Thoracic aorta (tissue), 2 donors: ENCODE measurements at regions not wholly inside any gene's neighbourhood (a gene's known extent, or its start where the extent isn't known, plus 50 kb on each side); places are given as distances from the start of the nearest gene placed in this dataset.
A peak's percentile ranks its signal among the peaks of the same experiment; 100 is the strongest.

Experiments used
- ATAC-seq: fragments of 150-250 bp; one replicate; pipeline ENCODE4 v1.8.0; 2017; ENCODE audit warnings: low read depth; ENCODE audit not compliant: insufficient number of reproducible peaks, low FRiP score
- DNase-seq: peaks from one replicate; pipeline ENCODE4 v3.0.0-alpha.2; 2020; ENCODE audit warnings: low spot score
- H3K27ac ChIP-seq, 2 donors: fragments of 200-600 bp; sonication (generic); 1 replicate in 1 of 2; 2 replicates in 1 of 2; pipeline ENCODE4 v1.5.1; 2016; ENCODE audit warnings: mild to moderate bottlenecking in 2 of 2, moderate library complexity in 2 of 2
- H3K27me3 ChIP-seq: fragments of 200-600 bp; sonication (generic); replicated peaks from 2 replicates; pipeline ENCODE4 v1.6.0; 2016; ENCODE audit warnings: mild to moderate bottlenecking; ENCODE audit not compliant: insufficient read depth
- H3K36me3 ChIP-seq: fragments of 200-600 bp; sonication (generic); one replicate; pipeline ENCODE4 v1.5.1; 2016
- H3K4me1 ChIP-seq, 2 donors: fragments of 200-600 bp; sonication (generic); 1 replicate in 1 of 2; 2 replicates in 1 of 2; pipeline versions ENCODE4 v1.5.1 to v1.6.0; 2016; ENCODE audit warnings: low read depth in 2 of 2, mild to moderate bottlenecking in 1 of 2; ENCODE audit not compliant: control insufficient read depth in 1 of 2
- H3K4me3 ChIP-seq: fragments of 200-600 bp; sonication (generic); 2 replicates; pipeline ENCODE4 v1.5.1; 2016; ENCODE audit warnings: mild to moderate bottlenecking
- H3K9me3 ChIP-seq: fragments of 200-600 bp; sonication (generic); 2 replicates; pipeline ENCODE4 v1.5.1; 2016
- TF ChIP-seq, protein P1 (sequence below): fragments of 200-600 bp; sonication (generic); IDR thresholded peaks from one replicate; pipeline ENCODE4 v1.5.1; 2019; ENCODE audit warnings: antibody characterized with exemption

DNA sequence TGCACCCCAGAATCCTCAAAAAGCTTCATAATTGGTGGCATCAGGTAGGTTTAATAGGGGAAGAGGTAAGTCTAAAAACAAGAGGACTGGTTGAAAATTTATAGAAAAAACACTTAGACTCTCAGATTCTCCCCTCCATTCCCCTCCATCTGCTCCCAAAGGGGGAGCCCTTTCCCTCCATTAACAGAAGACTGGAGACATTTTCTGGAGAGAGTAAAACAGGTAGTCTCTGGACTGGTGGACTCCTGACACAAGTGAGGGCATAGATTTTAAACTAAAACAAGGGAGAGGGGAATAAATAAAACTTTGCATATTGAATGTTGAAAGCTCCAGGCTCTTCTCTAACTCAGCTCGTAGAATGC lies 54.0 kb upstream of the IPO9 start:
- H3K9me3 ChIP-seq = peaks cover 9% of the 10 kb centered on the region
- H3K27ac ChIP-seq = peak overlapping the region; percentile 86 to 88
- peaks cover 55 to 84% of the 10 kb centered on the region in 2 donors for H3K4me1 ChIP-seq
- no peaks in the 10 kb centered on the region for H3K27me3 ChIP-seq
- no peaks in the 10 kb centered on the region for H3K36me3 ChIP-seq
- no peak overlapping the region for H3K4me3 ChIP-seq
- TF ChIP-seq, protein P1, sequence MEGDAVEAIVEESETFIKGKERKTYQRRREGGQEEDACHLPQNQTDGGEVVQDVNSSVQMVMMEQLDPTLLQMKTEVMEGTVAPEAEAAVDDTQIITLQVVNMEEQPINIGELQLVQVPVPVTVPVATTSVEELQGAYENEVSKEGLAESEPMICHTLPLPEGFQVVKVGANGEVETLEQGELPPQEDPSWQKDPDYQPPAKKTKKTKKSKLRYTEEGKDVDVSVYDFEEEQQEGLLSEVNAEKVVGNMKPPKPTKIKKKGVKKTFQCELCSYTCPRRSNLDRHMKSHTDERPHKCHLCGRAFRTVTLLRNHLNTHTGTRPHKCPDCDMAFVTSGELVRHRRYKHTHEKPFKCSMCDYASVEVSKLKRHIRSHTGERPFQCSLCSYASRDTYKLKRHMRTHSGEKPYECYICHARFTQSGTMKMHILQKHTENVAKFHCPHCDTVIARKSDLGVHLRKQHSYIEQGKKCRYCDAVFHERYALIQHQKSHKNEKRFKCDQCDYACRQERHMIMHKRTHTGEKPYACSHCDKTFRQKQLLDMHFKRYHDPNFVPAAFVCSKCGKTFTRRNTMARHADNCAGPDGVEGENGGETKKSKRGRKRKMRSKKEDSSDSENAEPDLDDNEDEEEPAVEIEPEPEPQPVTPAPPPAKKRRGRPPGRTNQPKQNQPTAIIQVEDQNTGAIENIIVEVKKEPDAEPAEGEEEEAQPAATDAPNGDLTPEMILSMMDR = no peak
- no peak for DNase-seq
- ATAC-seq = no peak

DNA sequence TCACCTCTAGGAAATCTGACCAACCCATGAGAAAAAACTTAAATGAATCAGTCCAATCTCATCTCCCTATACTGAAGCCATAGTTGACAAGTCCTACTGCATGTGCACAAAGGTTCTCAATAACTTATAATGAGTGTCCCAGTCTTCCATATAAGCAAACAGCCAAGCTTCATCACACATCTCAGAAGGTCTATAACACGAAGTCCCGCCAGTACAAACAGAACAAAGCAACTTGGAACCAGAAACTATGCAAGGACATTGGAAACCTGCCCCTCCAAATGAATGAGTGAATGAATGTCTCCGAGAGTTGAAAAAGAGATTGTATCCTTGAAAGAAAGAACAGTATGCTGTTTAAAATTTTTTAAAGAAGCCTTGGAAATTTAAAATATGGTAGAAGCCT lies 53.6 kb upstream of the IPO9 start:
- ATAC-seq (no peak), DNase-seq (no peak)
- Histone ChIP-seq H3K4me1 (peaks cover 55 to 84% of the 10 kb centered on the region in 2 donors), H3K27ac (peak overlapping the region; percentile 86 to 88), H3K4me3 (peak overlapping the region; percentile 8), H3K27me3 (no peaks in the 10 kb centered on the region), H3K36me3 (peaks cover 1% of the 10 kb centered on the region), H3K9me3 (peaks cover 9% of the 10 kb centered on the region)
- TF ChIP-seq, protein P1 = no peak

DNA sequence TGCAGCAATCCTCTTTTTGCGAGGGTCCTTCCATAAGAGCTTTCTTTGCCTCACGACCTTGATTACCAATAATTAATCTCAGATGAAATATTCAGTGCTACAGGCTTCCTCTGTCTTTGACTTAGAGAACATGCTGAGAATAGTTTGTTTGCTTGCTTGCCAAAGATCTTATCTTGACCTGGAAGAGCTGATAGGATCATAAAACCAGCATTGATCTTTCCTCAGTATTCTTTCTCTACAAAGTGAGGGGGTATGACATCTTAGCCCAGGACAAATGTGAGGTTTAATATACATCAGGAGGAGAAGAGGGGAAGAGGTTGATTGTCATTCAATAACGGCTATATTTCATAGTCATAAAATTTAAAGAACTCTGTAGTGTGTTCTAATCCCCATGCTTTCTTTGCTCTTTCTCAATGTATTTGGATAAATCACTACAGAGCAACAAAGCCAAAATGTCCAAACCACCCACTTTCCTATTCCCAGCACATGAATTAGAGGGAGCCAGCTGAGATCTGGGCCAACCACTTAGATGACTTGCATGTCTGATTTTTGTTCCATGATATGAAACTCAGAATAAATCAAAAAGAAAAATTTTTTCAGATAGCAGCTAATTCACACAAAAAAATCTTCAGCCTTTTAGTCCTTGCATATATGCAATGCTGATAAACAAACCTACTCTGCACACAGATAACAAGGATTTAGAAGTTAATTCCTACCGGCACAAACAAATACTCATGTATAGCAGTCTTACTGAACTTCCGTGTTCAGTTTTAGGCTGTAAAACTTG lies 50.5 kb upstream of the IPO9 start:
- peak; percentile 62 for ATAC-seq
- Histone ChIP-seq H3K4me3 (peak overlapping the region; percentile 3), H3K9me3 (no peaks in the 10 kb centered on the region), H3K4me1 (peaks cover 53 to 100% of the 10 kb centered on the region in 2 donors), H3K27ac (peak overlapping the region; percentile 86 to 88), H3K36me3 (peaks cover 30% of the 10 kb centered on the region), H3K27me3 (no peaks in the 10 kb centered on the region)
- no peak for DNase-seq
- TF ChIP-seq, protein P1 = no peak
